HepG2 (cell line): ENCODE measurements at regions not wholly inside any gene's neighbourhood (a gene's known extent, or its start where the extent isn't known, plus 50 kb on each side); places are given as distances from the start of the nearest gene placed in this dataset.

Experiments
- ATAC-seq: fragments of 200-7000 bp; cut with Tn5 transposase; 3 replicates; pipeline ENCODE4 v1.9.1; 2020; ENCODE audit warnings: mild to moderate bottlenecking, moderate library complexity
- BruUV-seq: library from RNA; stranded (reverse); fragments of 400-500 nt; replicated peaks from 2 replicates; lab custom pipeline; 2021; lab: Mats Ljungman, UMichigan
- CTCF ChIA-PET: fragments of 300-600 bp; formaldehyde crosslinking; extraction: SDS; loops from one replicate; lab custom pipeline; 2021; ENCODE audit warnings: low total read pairs, inconsistent platforms, low intra/inter-chr PET ratio; lab: Yijun Ruan, JAX
- POLR2A ChIA-PET: fragments of 350-600 bp; sonication (Branson Sonifier 250); formaldehyde crosslinking; loops from one replicate; lab custom pipeline; 2020; ENCODE audit warnings: antibody characterized with exemption, inconsistent platforms; lab: Yijun Ruan, JAX
- DNase-seq: peaks from one replicate; pipeline ENCODE4 v3.0.0-alpha.2; 2015; ENCODE audit warnings: low spot score
- FAIRE-seq: peaks from 3 replicates; lab custom pipeline; 2011; peaks lifted over from hg19 to GRCh38; lab: Jason Lieb, UNC
- H2AFZ ChIP-seq: one replicate; pipeline ENCODE4 v1.6.1; 2011; ENCODE audit warnings: low read length, inconsistent platforms
- H3K27ac ChIP-seq: fragments of 300-600 bp; 3 replicates; pipeline ENCODE4 v1.8.0; 2011; ENCODE audit warnings: mixed run types, mild to moderate bottlenecking, mixed read lengths, low read length, inconsistent platforms; ENCODE audit not compliant: insufficient read depth; ENCODE audit errors: extremely low read length
- H3K27me3 ChIP-seq, 2 experiments: fragments of 200-600 bp in 1 of 2; 2 replicates in 1 of 2; 3 replicates in 1 of 2; pipeline versions ENCODE4 v1.6.0 to v1.8.0; 2011; ENCODE audit warnings: low read length in 2 of 2, mild to moderate bottlenecking in 2 of 2, moderate library complexity in 2 of 2, inconsistent platforms in 1 of 2; ENCODE audit not compliant: insufficient read depth in 2 of 2, control insufficient read depth in 1 of 2
- H3K36me3 ChIP-seq, 2 experiments: fragments of 200-600 bp in 1 of 2; replicated peaks in 1 of 2; 2 replicates in 1 of 2; 3 replicates in 1 of 2; pipeline versions ENCODE4 v1.5.1 to v1.8.0; 2011; ENCODE audit warnings: low read length in 2 of 2, inconsistent platforms in 1 of 2; ENCODE audit not compliant: insufficient read depth in 2 of 2, control insufficient read depth in 1 of 2
- H3K4me1 ChIP-seq: 2 replicates; pipeline ENCODE4 v1.5.1; 2012; ENCODE audit warnings: low read length, inconsistent platforms; ENCODE audit not compliant: insufficient read depth
- H3K4me2 ChIP-seq: 2 replicates; pipeline ENCODE4 v1.6.0; 2011; ENCODE audit warnings: low read depth, low read length, inconsistent platforms
- H3K4me3 ChIP-seq, 3 experiments: fragments of 200-600 bp in 1 of 3; sonication (generic), shearing (Covaris generic) in 1 of 3; replicated peaks in 1 of 3; 2 replicates each; pipeline ENCODE4 v1.5.1; 2011 to 2016; ENCODE audit warnings: low read length in 3 of 3, inconsistent platforms in 2 of 3, low read depth in 2 of 3, mild to moderate bottlenecking in 2 of 3, control low read depth in 1 of 3, mixed read lengths in 1 of 3; ENCODE audit not compliant: insufficient read depth in 1 of 3
- H3K79me2 ChIP-seq: one replicate; pipeline ENCODE4 v1.6.1; 2011; ENCODE audit warnings: low read length, inconsistent platforms; ENCODE audit not compliant: insufficient read depth
- H3K9ac ChIP-seq: 2 replicates; pipeline ENCODE4 v1.6.0; 2011; ENCODE audit warnings: mild to moderate bottlenecking, low read depth, low read length, inconsistent platforms; ENCODE audit not compliant: insufficient read depth
- H3K9me3 ChIP-seq: 2 replicates; pipeline ENCODE4 v1.5.1; 2012; ENCODE audit warnings: mild to moderate bottlenecking, low read length
- H4K20me1 ChIP-seq: 2 replicates; pipeline ENCODE4 v1.6.0; 2011; ENCODE audit warnings: inconsistent platforms, mild to moderate bottlenecking, low read length, moderate library complexity; ENCODE audit not compliant: insufficient read depth
- CHD2 ChIP-seq: IDR thresholded peaks from 2 replicates; pipeline ENCODE4 v1.6.1; 2011; ENCODE audit warnings: low read depth, low read length, improper control_type of control experiment
- HNF4G ChIP-seq, 2 experiments: sonication (generic) in 1 of 2; formaldehyde crosslinking in 1 of 2; IDR thresholded peaks; 2 replicates each; pipeline versions ENCODE4 v1.4.0 to v1.6.1; 2011 to 2020; ENCODE audit warnings: borderline replicate concordance in 2 of 2, low read depth in 2 of 2, mild to moderate bottlenecking in 2 of 2, low read length in 1 of 2, missing genetic modification reagents in 1 of 2, moderate library complexity in 1 of 2
- JDP2 ChIP-seq: sonication (generic); formaldehyde crosslinking; IDR thresholded peaks from 2 replicates; pipeline ENCODE4 v1.8.1; 2022; ENCODE audit warnings: missing genetic modification reagents, borderline replicate concordance
- NCOA2 ChIP-seq: sonication (generic); formaldehyde crosslinking; IDR thresholded peaks from 2 replicates; pipeline ENCODE4 v1.8.0; 2022; ENCODE audit warnings: inconsistent platforms
- PAX8 ChIP-seq: sonication (generic); formaldehyde crosslinking; IDR thresholded peaks from 2 replicates; pipeline ENCODE4 v1.8.0; 2022; ENCODE audit warnings: mild to moderate bottlenecking, missing genetic modification reagents, borderline replicate concordance
- TEAD2 ChIP-seq: sonication (generic); formaldehyde crosslinking; IDR thresholded peaks from 2 replicates; pipeline ENCODE4 v1.9.0; 2021; ENCODE audit warnings: missing genetic modification reagents
- ZBTB37 ChIP-seq: sonication (generic); formaldehyde crosslinking; IDR thresholded peaks from 2 replicates; pipeline ENCODE4 v1.4.0; 2020; ENCODE audit warnings: mild to moderate bottlenecking, missing genetic modification reagents
- ZFYVE20 ChIP-seq: sonication (generic); formaldehyde crosslinking; IDR thresholded peaks from 2 replicates; pipeline ENCODE4 v1.8.0; 2023; ENCODE audit warnings: low read depth, mild to moderate bottlenecking, moderate library complexity, missing genetic modification reagents, borderline replicate concordance
- ZMYM3 ChIP-seq: sonication (generic); formaldehyde crosslinking; IDR thresholded peaks from 2 replicates; pipeline ENCODE4 v1.5.1; 2020; ENCODE audit warnings: mild to moderate bottlenecking, missing genetic modification reagents
- ZNF761 ChIP-seq: sonication (generic); formaldehyde crosslinking; conservative IDR thresholded peaks from 2 replicates; pipeline ENCODE4 v1.4.0; 2020; ENCODE audit warnings: mild to moderate bottlenecking, missing genetic modification reagents
- ZNF770 ChIP-seq: sonication (generic); formaldehyde crosslinking; IDR thresholded peaks from 2 replicates; pipeline ENCODE4 v1.5.0; 2020; ENCODE audit warnings: mild to moderate bottlenecking, missing genetic modification reagents
- ZNF782 ChIP-seq: sonication (generic); formaldehyde crosslinking; IDR thresholded peaks from 2 replicates; pipeline ENCODE4 v1.4.0; 2020; ENCODE audit warnings: missing genetic modification reagents, mild to moderate bottlenecking, borderline replicate concordance
- ZSCAN22 ChIP-seq: sonication (generic); formaldehyde crosslinking; IDR thresholded peaks from 2 replicates; pipeline ENCODE4 v1.4.0; 2020; ENCODE audit warnings: mild to moderate bottlenecking, missing genetic modification reagents
- in situ Hi-C: cut with HindIII; loops from 2 replicates; pipeline ENCODE4 v1.10.0; 2017; ENCODE audit warnings: low pct_unique_long_range_greater_than_20kb; ENCODE audit not compliant: extremely low pct_ligation_motif_present
- intact Hi-C: fragments of 100-400 bp; cut with micrococcal nuclease; formaldehyde crosslinking; loops from one replicate; pipeline ENCODE4 v1.10.0; 2022; ENCODE audit not compliant: unreplicated experiment

GRCh38 chr10:88088441-88089340, 225.3 kb downstream of the PTEN start (continued):
- TF ChIP-seq ZBTB37 (CRISPR knock-in tag) (no peak), PAX8 (CRISPR knock-in tag) (no peak)

- Histone ChIP-seq H3K4me3 (no peak overlapping the region), H3K9ac (no peak overlapping the region), H3K27me3 (peaks cover 0 to 1% of the 10 kb centered on the region in 2 experiments; a peak in 2 of 5 replicates), H3K9me3 (no peaks in the 10 kb centered on the region), H3K4me1 (no peaks in the 10 kb centered on the region), H3K36me3 (no peaks in the 10 kb centered on the region), H3K79me2 (no peaks in the 10 kb centered on the region), H3K27ac (no peak overlapping the region), H2AFZ (no peak overlapping the region), H3K4me2 (no peak overlapping the region), H4K20me1 (no peaks in the 10 kb centered on the region)
- ChIA-PET CTCF (no interaction called here), POLR2A (no interaction called here)
- FAIRE-seq (no peak), ATAC-seq (no peak), DNase-seq (no peak)
- intact Hi-C loops (no loop called here), in situ Hi-C loops (no loop called here)
- TF ChIP-seq ZNF770 (CRISPR knock-in tag): no peak
- TF ChIP-seq NCOA2 (CRISPR knock-in tag): no peak
- TF ChIP-seq HNF4G (IDR thresholded peaks at IDR 0.05; ENCODE audit: borderline replicate concordance, low read depth, low read length): no peak
- TF ChIP-seq HNF4G (CRISPR knock-in tag; IDR thresholded peaks at IDR 0.05; ENCODE audit: borderline replicate concordance, low read depth): no peak
- no peak for TF ChIP-seq JDP2 (CRISPR knock-in tag)
- no peak for TF ChIP-seq CHD2
- TF ChIP-seq ZNF761 (CRISPR knock-in tag): no peak
- no peak for TF ChIP-seq ZSCAN22
- TF ChIP-seq ZFYVE20: no peak
- TF ChIP-seq TEAD2 (CRISPR knock-in tag): no peak
- TF ChIP-seq ZNF782 (CRISPR knock-in tag): no peak
- no peak for TF ChIP-seq ZMYM3 (CRISPR knock-in tag)
- no TSS peak for BruUV-seq
These were observed 226.1 kb downstream of the PTEN start for GRCh38 chr10:88089498-88089897.
